CD4-positive, alpha-beta T cell treated with Interleukin-6 for 4 hours (primary cell): ENCODE measurements at regions not wholly inside any gene's neighbourhood (a gene's known extent, or its start where the extent isn't known, plus 50 kb on each side); places are given as distances from the start of the nearest gene placed in this dataset.
"Not testable (repeated sequence)": the region's sequence is repeated elsewhere in the genome, so short reads cannot be mapped to it uniquely, and the experiment has no call there.

ENCODE experiments used
- DNase-seq: peaks from one replicate; pipeline ENCODE4 v3.0.0-alpha.2; 2020; ENCODE audit warnings: mixed read lengths

DNA sequence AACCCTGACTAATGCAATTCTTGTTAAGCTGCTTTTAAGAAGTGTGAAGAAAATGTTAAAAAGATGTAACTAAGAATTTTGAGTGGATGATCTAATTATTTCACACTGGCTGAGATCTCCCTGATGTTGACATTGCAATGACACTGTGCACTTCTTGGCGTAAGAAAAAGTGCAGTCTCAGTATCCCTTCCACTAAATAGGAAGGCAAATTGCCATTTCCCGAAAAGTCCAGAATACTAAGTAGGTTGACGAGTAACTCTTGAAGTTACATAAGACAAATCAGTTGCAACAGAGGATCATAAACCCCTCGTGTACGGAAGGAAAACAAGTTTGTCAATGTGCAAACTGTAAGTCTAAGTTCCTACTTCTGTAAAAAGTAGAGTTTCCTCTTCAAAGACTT lies 189.9 kb downstream of the LMLN start:
- DNase-seq: not testable (repeated sequence)

DNA sequence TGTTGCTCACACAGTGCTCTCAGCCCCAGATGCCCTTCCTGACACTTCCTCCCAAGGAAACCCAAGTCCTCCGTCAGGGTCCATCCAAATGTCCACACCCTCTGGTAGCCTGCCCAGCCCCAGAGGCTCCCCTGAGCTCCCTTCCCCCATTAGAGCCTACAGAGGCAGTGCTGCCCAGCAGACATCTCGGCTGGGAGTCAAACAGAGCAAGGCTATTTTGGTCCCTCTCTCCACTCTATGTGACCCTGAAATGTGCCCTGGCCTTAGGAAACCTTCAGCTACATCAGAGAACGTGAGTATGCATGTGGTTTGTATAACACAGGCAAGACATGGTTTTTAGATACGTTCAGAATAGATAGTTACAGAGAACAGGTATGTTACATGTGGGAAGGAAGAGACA lies 191.8 kb downstream of the LMLN start:
- DNase-seq: not testable (repeated sequence)

DNA sequence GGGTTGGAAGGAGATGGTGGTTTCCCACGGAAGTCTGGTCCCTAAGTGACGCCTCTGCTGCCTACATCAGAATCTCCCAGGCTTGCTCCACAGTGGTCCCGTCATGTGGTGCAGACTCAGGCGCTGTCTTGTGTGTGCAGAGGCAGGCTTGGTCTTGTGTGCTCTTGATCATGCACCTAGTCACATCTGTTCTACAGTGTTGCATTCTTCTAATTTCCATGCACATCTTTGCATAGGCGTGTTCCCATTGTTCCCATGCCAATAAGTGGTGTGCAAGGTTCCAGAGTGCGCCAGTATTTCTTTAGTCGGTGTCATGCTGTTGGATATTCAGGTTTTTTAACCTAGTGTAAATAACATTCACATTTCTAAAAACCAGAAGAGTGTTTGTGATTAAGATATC lies 195.8 kb downstream of the LMLN start:
- DNase-seq: not testable (repeated sequence)

DNA sequence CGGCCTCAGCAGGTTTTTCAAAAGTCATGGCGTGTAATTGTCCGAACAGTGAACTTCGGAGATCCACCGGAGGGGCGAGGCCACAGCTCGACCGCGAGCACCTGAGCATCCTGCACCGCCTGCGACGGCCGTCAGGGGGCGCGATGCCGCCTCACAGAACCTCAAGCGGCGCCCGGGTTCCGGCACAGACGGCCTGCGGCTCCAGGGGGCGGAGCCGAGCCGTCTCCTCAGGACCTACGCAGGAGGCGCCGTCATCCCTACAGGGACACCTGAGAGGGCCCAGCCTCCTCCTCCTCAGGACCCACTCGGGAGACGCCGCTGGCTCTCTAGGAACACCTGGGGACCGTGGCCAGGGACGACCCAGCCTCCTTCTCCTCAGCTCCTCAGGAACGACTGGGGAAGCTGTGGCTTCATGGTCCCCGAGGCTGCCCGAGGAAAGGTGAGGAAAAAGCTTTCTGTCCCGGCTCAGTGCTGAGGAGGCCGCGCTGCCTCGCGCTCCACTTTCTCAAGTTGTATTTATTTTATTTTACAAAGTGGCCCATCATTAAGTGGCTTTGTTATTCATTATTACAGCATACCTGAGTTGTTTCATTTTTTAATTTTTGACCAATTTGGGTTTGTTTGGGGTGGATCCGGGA lies 197.3 kb downstream of the LMLN start:
- DNase-seq: not testable (repeated sequence)

DNA sequence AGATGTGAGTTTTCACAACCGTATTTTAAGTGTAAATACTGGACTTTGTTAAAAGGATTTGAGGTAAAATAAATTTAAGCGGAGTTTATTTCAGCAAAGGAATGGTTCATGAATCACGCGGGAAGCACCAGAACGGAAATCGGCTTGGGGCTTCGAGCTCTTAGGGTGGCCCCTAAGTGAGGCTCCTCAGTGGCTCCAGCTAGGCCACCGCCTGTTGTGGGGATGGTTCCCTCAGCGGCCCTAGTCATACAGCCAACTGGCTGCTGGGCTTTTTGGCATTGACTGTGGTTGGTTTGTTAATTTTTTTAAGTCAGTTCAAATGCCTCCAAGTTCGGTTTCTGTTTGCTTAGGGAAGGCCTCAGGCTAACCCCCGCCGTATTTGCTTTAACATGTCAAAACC lies 198.0 kb downstream of the LMLN start:
- not testable (repeated sequence) for DNase-seq

DNA sequence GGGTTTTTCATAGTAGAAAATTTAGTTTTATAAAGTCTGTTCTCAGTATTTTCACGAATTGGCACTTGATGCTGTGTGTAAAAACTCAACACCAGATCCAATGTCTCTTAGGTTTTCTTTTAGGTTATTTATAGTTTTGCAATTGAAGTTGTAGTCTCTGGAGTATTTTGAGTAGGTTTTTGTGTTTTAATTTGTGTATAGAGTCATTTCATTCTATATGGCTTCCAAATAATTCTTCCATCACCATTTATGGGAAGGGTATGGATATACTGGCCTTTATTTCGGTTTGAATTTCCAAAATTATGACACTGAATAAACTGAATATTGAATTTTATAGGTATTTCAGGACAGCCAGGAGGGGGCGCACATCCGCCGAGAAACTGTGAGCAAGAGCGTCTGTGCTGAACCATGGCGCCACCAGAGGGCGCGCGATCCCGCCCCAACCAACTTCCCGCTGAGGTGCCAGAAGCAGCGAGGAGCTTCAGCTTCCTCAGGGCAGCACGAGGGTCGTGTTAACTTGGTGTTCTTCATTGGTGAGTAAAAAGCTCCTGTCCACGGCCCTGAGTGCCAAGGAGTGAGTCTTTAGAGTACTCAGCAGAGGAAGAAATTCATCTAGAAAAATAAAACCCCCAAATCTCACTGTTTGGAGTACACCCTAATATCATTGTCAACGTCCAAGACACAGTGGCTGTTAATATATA lies 207.5 kb downstream of the LMLN start:
- peak; percentile 51 for DNase-seq

DNA sequence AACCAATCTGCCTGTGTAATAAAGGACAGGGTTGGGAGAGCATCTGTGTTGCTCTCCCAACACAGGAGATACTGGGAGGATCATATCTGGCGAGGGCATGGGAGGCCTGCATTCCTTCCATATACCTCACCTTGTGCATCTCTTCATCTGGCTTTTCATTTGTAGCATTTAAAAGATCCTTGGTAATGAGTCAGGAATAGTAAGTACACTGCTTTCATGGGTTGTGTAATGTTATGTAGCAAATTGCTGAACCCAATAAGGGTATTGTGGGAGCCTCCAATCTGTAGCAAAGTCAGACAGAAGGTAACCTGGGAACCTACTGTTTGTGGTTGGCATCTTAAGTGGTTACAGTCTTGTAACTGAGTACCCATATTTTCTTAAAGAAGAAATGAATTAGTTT lies 210.8 kb downstream of the LMLN start:
- not testable (repeated sequence) for DNase-seq

DNA sequence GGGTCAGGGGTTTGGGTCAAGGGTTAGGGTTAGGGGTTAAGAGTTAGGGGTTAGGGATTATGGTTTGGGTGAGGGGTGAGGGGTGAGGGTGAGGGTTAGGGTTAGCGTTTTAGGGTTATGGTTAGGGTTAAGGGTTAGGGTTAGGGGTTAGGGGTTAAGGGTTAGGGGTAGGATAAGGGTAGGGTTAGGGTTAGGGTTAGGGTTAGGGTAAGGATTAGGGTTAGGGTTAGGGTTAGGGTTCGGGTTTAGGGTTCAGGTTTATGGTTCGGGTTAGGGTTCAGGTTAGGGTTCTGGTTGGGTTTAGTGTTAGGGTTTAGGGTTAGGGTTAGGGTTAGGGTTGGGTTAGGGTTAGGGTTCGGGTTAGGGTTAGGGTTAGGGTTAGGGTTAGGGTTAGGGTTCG lies 213.1 kb downstream of the LMLN start:
- DNase-seq: not testable (repeated sequence)

DNA sequence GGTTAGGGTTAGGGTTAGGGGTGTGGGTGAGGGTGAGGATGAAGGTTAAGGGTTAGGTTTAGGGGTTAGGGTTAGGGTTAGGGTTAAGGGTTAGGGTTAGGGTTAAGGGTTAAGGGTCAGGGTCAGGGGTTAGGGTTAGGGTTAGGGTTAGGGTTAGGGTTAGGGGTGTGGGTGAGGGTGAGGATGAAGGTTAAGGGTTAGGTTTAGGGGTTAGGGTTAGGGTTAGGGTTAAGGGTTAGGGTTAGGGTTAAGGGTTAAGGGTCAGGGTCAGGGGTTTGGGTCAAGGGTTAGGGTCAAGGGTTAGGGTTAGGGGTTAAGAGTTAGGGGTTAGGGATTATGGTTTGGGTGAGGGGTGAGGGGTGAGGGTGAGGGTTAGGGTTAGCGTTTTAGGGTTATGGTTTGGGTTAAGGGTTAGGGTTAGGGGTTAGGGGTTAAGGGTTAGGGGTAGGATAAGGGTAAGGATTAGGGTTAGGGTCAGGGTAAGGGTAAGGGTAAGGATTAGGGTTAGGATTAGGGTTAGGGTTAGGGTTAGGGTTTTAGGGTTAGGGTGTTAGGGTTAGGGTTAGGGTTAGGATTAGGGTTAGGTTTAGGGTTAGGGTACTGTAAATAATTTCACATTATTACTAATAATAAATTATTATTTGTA lies 214.0 kb downstream of the LMLN start:
- DNase-seq: not testable (repeated sequence)
